ENCODE measurements at regions not wholly inside any gene's neighbourhood (a gene's known extent, or its start where the extent isn't known, plus 50 kb on each side); places are given as distances from the start of the nearest gene placed in this dataset.

DNA sequence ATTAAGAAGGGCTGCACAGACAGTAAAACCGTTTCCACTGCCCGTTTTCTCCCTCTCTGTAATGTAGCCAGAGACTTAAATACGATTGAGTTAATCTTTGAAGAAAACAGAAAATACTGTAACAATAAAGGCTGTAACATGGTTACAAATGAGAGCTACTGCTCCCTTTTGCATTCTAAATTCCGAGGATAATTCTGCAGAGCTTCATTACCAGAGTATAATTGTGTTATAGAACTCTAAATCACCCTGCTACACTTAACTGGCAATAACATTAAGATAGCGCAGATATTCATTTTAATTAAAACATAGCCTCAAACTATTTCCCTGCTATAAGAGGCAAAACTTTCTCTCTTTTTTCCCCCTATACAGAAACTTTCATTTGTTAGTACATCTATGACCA is 283.7 kb upstream of the BRINP1 start:
- Histone ChIP-seq H3K4me3 (no peak overlapping the region), H3K36me3 (no peaks in the 10 kb centered on the region), H3K27me3 (replicated peaks; ENCODE audit: insufficient read depth) (peaks cover 2% of the 10 kb centered on the region), H3K27ac (no peak overlapping the region), H3K9me3 (no peaks in the 10 kb centered on the region), H3K4me1 (replicated peaks) (no peaks in the 10 kb centered on the region)
- intact Hi-C loops (cut with DNase I) = no loop called here
- TF ChIP-seq, protein P1, sequence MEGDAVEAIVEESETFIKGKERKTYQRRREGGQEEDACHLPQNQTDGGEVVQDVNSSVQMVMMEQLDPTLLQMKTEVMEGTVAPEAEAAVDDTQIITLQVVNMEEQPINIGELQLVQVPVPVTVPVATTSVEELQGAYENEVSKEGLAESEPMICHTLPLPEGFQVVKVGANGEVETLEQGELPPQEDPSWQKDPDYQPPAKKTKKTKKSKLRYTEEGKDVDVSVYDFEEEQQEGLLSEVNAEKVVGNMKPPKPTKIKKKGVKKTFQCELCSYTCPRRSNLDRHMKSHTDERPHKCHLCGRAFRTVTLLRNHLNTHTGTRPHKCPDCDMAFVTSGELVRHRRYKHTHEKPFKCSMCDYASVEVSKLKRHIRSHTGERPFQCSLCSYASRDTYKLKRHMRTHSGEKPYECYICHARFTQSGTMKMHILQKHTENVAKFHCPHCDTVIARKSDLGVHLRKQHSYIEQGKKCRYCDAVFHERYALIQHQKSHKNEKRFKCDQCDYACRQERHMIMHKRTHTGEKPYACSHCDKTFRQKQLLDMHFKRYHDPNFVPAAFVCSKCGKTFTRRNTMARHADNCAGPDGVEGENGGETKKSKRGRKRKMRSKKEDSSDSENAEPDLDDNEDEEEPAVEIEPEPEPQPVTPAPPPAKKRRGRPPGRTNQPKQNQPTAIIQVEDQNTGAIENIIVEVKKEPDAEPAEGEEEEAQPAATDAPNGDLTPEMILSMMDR (IDR thresholded peaks at IDR 0.05) = no peak
- TF ChIP-seq POLR2A (IDR thresholded peaks at IDR 0.05) (no peak), POLR2AphosphoS5 (IDR thresholded peaks at IDR 0.05) (no peak)
- no peak for DNase-seq (ENCODE audit: low spot score)
- WGBS = 56% methylated on average over 5 of the region's 5 CpGs

DNA sequence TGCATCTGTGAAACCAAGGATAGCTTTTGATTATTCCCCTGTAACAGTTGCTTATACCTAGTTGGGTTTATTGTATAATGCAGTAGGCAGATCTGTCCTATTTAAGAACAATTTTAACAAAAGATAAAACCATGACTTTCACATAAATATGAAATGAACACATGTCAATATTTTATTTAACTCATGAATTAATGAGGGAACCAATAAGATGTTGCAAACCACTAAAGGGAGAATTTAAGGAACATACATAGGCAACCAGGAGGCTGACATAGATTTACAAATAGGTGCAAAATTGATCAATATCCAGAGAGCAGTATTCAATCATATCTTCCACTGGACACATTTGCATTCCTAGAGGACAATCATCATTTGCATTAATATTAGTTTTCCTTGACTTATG is 280.0 kb upstream of the BRINP1 start:
- H3K9me3 ChIP-seq = no peaks in the 10 kb centered on the region
- intact Hi-C loops (cut with DNase I) = no loop called here

DNA sequence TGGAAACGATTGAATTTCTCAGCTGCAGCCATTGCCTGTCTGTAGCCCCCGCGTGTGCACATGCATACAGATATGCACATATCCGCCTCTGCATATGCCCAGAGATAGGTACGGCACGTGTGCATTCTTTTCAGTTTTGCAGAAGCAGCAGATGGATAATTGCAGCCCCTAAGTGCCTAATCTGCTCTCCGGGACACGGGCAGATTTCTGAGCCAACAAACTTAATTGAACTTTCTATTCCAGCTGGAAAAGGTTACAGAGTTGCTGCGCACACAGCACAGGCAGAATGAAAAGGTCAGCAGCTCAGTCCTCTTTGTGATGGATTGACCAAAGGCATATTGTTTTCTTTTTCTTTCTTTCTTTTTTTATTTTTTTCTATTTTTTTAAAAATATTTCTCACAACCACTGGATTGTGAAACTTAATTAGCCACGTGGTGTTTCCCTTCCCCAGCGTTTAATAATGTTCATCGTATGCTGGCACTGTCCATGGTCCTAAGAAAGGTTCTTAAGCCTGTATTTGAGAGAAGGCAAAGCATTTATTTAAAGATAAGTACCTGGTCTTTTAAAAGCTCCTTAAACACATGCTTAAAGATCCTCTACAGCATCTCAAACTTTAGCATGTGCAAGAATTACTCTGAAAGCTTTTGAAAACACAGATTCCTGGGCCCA is 270.2 kb upstream of the BRINP1 start:
- Histone ChIP-seq H3K36me3 (no peaks in the 10 kb centered on the region), H3K4me1 (replicated peaks) (no peaks in the 10 kb centered on the region), H3K4me3 (no peak overlapping the region), H3K27me3 (replicated peaks; ENCODE audit: insufficient read depth) (no peaks in the 10 kb centered on the region), H3K9me3 (no peaks in the 10 kb centered on the region), H3K27ac (no peak overlapping the region)
- DNase-seq (ENCODE audit: low spot score) = no peak
- TF ChIP-seq POLR2AphosphoS5 (IDR thresholded peaks at IDR 0.05) = no peak
- no peak for TF ChIP-seq POLR2A (IDR thresholded peaks at IDR 0.05)
- TF ChIP-seq, protein P1 (IDR thresholded peaks at IDR 0.05) = no peak
- intact Hi-C loops (cut with DNase I) = no loop called here
- WGBS = 43% methylated on average over 12 of the region's 12 CpGs

More for the DNA sequence above, 280.0 kb upstream of the BRINP1 start:
- no peak for DNase-seq (ENCODE audit: low spot score)
- Histone ChIP-seq H3K27me3 (replicated peaks; ENCODE audit: insufficient read depth) (peaks cover 2% of the 10 kb centered on the region), H3K27ac (no peak overlapping the region), H3K4me1 (replicated peaks) (no peaks in the 10 kb centered on the region), H3K36me3 (no peaks in the 10 kb centered on the region), H3K4me3 (no peak overlapping the region)
- TF ChIP-seq, protein P1 (IDR thresholded peaks at IDR 0.05) = no peak
- TF ChIP-seq POLR2A (IDR thresholded peaks at IDR 0.05) (no peak), POLR2AphosphoS5 (IDR thresholded peaks at IDR 0.05) (no peak)

DNA sequence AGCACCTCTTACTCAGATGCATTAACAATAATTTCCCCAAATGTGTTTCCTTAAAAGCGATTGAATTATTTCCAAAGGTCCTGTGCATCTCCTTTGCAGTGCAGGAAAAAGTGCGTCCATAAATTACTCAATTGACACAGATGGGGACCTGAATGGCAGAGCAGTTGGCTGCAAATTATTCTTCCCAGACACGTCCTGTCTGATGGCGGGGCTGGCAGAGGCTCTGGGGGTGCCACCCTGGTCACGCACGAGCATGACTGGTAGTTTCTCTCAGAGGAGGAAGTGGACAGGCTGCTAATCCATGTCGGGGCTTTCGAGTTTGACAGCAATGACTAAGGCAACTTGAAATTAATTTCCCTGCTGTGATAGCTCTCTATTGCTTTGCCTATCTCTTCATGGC is 264.8 kb upstream of the BRINP1 start:
- WGBS = 74% methylated on average over 8 of the region's 8 CpGs
- H3K4me3 ChIP-seq = no peak overlapping the region
- intact Hi-C loops (cut with DNase I) = no loop called here
- DNase-seq (ENCODE audit: low spot score) = no peak
- H3K27ac ChIP-seq = no peak overlapping the region
- H3K27me3 ChIP-seq (replicated peaks; ENCODE audit: insufficient read depth) = no peaks in the 10 kb centered on the region
- no peaks in the 10 kb centered on the region for H3K36me3 ChIP-seq
- TF ChIP-seq, protein P1 (IDR thresholded peaks at IDR 0.05) = no peak
- TF ChIP-seq POLR2A (IDR thresholded peaks at IDR 0.05) = no peak
- no peak for TF ChIP-seq POLR2AphosphoS5 (IDR thresholded peaks at IDR 0.05)
- H3K4me1 ChIP-seq (replicated peaks) = no peaks in the 10 kb centered on the region
- H3K9me3 ChIP-seq = no peaks in the 10 kb centered on the region

DNA sequence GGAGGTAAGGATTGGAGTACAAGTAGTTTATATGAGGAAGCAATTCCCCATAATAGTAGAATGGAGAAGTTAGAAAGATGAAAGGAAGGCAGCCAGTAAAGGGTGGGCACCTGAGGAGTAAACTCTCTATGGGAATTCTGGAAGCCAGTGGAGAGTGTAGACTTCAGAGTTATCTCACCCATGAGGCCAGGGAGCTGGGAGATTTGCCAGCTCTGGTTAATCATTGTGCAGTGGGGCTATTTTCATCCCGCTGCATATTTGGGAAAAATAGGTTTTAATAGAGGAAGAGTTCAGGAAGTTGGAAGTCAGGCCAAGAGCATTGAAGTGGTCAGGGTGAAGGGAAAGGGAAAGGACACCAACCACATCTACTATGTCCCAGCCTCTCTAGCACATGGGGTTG is 242.3 kb upstream of the BRINP1 start:
- H3K27me3 ChIP-seq (replicated peaks; ENCODE audit: insufficient read depth) = no peaks in the 10 kb centered on the region
- no peak for DNase-seq (ENCODE audit: low spot score)
- H3K27ac ChIP-seq = no peak overlapping the region
- intact Hi-C loops (cut with DNase I) = no loop called here
- TF ChIP-seq POLR2A (IDR thresholded peaks at IDR 0.05) (no peak), POLR2AphosphoS5 (IDR thresholded peaks at IDR 0.05) (no peak)
- TF ChIP-seq, protein P1 (IDR thresholded peaks at IDR 0.05) = no peak
- H3K4me1 ChIP-seq (replicated peaks) = no peaks in the 10 kb centered on the region
- no peak overlapping the region for H3K4me3 ChIP-seq
- no peaks in the 10 kb centered on the region for H3K9me3 ChIP-seq
- 19% methylated on average over 1 of the region's 1 CpG for WGBS
- no peaks in the 10 kb centered on the region for H3K36me3 ChIP-seq
